ENCODE measurements at regions not wholly inside any gene's neighbourhood (a gene's known extent, or its start where the extent isn't known, plus 50 kb on each side); places are given as distances from the start of the nearest gene placed in this dataset.

DNA sequence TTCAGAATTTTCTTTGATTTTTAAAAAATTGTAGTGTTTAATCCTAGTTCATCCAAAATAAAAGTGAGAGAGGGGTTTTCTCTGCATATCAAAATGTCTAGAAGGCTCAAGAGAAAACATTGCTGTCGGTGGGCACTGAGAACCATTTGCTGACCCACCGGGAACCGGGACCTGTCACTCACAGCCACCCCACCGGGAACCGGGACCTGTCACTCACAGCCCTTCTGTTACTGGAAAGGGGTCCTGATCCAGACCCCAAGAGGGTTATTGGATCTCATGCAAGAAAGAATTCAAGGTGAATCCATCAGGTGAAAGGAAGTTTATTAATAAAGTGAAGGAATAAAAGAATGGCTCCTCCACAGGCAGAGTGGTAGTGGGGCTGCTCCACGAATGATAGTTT, 106.0 kb upstream of the SFSWAP start:
- H3K27me3 ChIP-seq = no peaks in the 10 kb centered on the region
- no peaks in the 10 kb centered on the region for H3K9me3 ChIP-seq (ENCODE audit: low read depth)
- no peaks in the 10 kb centered on the region for H3K4me1 ChIP-seq (ENCODE audit: low read depth)
- TF ChIP-seq, protein P1, sequence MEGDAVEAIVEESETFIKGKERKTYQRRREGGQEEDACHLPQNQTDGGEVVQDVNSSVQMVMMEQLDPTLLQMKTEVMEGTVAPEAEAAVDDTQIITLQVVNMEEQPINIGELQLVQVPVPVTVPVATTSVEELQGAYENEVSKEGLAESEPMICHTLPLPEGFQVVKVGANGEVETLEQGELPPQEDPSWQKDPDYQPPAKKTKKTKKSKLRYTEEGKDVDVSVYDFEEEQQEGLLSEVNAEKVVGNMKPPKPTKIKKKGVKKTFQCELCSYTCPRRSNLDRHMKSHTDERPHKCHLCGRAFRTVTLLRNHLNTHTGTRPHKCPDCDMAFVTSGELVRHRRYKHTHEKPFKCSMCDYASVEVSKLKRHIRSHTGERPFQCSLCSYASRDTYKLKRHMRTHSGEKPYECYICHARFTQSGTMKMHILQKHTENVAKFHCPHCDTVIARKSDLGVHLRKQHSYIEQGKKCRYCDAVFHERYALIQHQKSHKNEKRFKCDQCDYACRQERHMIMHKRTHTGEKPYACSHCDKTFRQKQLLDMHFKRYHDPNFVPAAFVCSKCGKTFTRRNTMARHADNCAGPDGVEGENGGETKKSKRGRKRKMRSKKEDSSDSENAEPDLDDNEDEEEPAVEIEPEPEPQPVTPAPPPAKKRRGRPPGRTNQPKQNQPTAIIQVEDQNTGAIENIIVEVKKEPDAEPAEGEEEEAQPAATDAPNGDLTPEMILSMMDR (IDR thresholded peaks at IDR 0.05; ENCODE audit: low read depth, low read length) = no peak
- H3K4me3 ChIP-seq = no peak overlapping the region
- no peak for DNase-seq (ENCODE audit: low read depth in 1 of 2, low spot score in 1 of 2)
- H3K27ac ChIP-seq = no peak overlapping the region
- H3K36me3 ChIP-seq = no peaks in the 10 kb centered on the region

DNA sequence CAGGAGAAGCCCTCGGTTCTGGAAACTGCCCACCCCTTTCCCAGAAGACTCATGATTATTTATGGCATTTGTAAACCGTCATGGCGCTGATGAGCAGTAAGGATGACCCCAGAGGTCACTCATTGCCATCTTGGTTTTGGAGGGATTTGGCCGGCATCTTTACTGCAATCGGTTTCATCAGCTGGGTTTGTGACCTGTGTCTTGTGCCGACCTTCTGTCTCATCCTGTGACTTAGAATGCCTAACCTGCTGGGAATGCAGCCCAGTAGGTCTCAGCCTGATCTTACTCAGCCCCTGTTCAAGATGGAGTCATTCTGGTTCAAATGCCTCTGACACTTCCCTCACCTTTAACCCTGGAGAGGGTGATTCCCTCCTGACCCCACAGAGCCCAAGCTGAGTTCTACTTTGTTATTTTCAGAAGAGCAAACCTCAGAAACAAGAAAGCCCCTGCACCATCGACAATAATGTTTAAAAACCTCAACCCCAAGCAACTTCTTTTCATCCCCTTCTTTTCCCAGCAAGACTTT, 105.5 kb upstream of the SFSWAP start:
- no peak for DNase-seq (ENCODE audit: low read depth in 1 of 2, low spot score in 1 of 2)
- Histone ChIP-seq H3K36me3 (no peaks in the 10 kb centered on the region), H3K27me3 (no peaks in the 10 kb centered on the region), H3K4me1 (ENCODE audit: low read depth) (no peaks in the 10 kb centered on the region), H3K4me3 (no peak overlapping the region), H3K27ac (no peak overlapping the region), H3K9me3 (ENCODE audit: low read depth) (no peaks in the 10 kb centered on the region)
- TF ChIP-seq, protein P1 (IDR thresholded peaks at IDR 0.05; ENCODE audit: low read depth, low read length) = no peak

DNA sequence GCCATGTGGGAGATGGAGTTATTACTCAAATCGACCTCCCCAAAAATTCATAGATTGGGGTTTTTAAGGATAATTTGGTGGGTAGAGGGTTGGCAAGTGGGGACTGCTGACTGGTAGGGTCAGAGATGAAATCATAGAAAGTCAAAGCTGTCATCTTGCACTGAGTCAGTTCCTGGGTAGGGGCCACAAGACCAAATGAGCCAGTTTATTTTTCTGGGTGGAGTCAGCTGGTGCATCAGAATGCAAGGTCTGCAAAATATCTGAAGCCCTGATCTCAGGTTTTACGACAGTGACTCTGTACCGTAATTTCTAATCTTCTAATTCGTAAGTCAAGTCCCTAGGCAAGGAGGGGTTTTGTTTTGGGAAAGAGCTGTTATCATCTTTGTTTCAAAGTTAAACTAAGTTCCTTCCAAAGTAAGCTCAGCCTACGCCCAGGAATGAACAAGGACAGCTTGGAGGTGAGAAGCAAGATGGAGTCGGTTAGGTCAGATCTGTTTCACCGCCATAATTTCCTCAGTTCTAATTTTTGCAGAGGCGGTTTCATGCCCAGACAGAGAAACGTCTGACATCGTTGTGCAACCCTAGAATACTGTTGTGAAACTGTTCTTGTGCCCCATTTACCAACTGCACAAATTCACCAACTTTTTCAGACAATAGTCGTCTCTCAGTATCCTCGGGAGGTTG, 104.5 kb upstream of the SFSWAP start:
- Histone ChIP-seq H3K4me1 (ENCODE audit: low read depth) (no peaks in the 10 kb centered on the region), H3K36me3 (no peaks in the 10 kb centered on the region), H3K27ac (no peak overlapping the region), H3K9me3 (ENCODE audit: low read depth) (no peaks in the 10 kb centered on the region), H3K27me3 (no peaks in the 10 kb centered on the region), H3K4me3 (no peak overlapping the region)
- TF ChIP-seq, protein P1 (IDR thresholded peaks at IDR 0.05; ENCODE audit: low read depth, low read length) = no peak
- no peak for DNase-seq (ENCODE audit: low read depth in 1 of 2, low spot score in 1 of 2)

DNA sequence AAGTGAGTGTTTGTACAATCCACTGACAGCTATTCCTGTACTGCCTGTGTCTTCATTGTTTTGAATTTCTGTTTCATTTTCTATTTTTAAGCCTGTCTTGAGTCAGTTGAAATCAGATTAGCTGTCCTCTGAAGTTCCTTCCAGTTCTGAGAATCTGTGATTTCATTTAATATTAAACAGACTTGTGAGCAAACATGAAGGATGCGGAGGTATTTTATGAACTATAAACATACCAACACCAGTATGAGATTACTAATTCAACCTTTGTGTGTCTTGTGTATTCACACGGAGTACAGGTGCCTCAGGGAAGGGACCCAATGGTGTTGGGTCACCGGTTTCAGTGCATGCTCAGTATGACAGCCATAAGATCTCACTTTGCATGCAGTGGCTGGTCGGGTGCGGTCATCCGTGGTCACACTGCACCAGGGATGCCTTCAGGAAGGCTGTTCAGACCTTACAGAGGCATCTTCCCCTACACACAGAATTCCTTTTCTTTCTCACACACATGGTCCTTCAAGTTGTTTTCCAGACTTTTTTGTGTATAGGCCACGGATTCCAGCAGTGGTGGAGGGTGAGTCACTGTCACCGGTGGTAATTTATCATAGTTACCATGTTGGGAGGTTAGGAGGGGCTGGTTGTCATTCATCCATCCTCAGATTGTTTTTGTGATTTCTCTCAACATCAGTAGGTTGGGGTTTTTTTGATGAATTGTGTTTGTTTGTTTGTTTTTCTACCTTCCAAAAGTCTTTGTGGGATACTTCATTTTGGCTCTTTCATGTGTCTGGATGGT, 103.0 kb upstream of the SFSWAP start:
- Histone ChIP-seq H3K9me3 (ENCODE audit: low read depth) (no peaks in the 10 kb centered on the region), H3K36me3 (no peaks in the 10 kb centered on the region), H3K4me1 (ENCODE audit: low read depth) (no peaks in the 10 kb centered on the region), H3K4me3 (no peak overlapping the region), H3K27ac (no peak overlapping the region), H3K27me3 (no peaks in the 10 kb centered on the region)
- DNase-seq (ENCODE audit: low read depth in 1 of 2, low spot score in 1 of 2) = no peak
- TF ChIP-seq, protein P1 (IDR thresholded peaks at IDR 0.05; ENCODE audit: low read depth, low read length) = no peak

DNA sequence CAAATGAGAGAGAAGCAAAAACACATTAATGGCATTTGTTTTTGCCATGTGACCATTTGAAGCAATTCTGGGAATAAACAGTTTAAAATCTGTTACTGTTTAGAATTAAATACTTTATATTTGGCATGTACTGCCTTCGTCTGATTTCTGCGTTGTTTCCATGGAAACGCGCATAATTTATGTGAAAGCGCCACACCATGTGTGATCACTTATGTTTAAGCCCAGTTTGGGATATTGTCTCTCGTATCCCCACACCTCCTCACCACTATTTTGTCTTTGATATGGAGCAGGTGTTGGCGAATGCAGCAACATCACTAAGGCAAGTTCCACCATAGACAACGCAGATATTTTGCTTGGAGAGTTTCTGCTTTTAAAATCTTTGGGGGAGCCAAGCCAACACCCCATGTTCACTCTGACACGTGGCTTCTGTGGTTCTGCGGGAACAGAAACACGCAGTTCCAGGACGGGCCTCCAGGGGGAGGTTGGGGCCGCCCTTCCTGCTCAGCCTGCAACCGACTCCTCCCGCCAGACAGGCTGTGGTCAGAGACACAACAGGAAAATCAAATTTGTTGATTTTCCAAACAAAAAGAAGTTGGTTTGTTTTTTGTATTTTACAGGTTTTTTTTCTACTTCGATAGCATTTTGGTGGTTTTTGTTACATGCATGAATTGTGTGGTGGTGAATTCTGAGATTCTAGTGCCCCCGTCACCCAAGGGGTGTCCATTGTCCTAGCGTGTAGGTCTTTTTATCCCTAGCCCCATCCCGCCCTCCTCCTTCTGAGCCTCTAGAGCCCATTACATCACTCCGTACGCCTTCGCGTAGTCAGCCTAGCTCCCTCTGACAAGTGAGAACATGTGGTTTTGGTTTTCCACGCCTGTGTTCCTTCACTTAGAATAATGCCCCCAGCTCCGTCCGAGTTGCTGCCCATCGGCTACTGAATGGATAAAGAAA, 101.9 kb upstream of the SFSWAP start:
- Histone ChIP-seq H3K4me1 (ENCODE audit: low read depth) (no peaks in the 10 kb centered on the region), H3K4me3 (no peak overlapping the region), H3K27me3 (no peaks in the 10 kb centered on the region), H3K27ac (no peak overlapping the region), H3K9me3 (ENCODE audit: low read depth) (no peaks in the 10 kb centered on the region), H3K36me3 (no peaks in the 10 kb centered on the region)
- TF ChIP-seq, protein P1 (IDR thresholded peaks at IDR 0.05; ENCODE audit: low read depth, low read length) = peak; percentile 86
- peak; percentile 62 to 63 for DNase-seq (ENCODE audit: low read depth in 1 of 2, low spot score in 1 of 2)
